ENCODE measurements at regions not wholly inside any gene's neighbourhood (a gene's known extent, or its start where the extent isn't known, plus 50 kb on each side); places are given as distances from the start of the nearest gene placed in this dataset.

GRCh38 chr3:25071846-25072245 is 356.2 kb upstream of the RARB start:
- Histone ChIP-seq H3K36me3 (no peaks in the 10 kb centered on the region), H3K4me3 (no peak overlapping the region), H3K27me3 (no peaks in the 10 kb centered on the region), H3K27ac (no peak overlapping the region), H3K9me3 (no peaks in the 10 kb centered on the region), H3K4me1 (no peaks in the 10 kb centered on the region)
- TF ChIP-seq CTCF (IDR thresholded peaks at IDR 0.05) (no peak), EP300 (IDR thresholded peaks at IDR 0.05) (no peak), POLR2A (IDR thresholded peaks at IDR 0.05) (no peak), POLR2AphosphoS5 (IDR thresholded peaks at IDR 0.05) (no peak)
- no peak for DNase-seq (ENCODE audit: low spot score in 2 of 2)
- WGBS = 86% methylated on average over 5 of the region's 5 CpGs

GRCh38 chr3:25073423-25073822 is 354.6 kb upstream of the RARB start:
- Histone ChIP-seq H3K27ac (no peak overlapping the region), H3K9me3 (no peaks in the 10 kb centered on the region), H3K27me3 (no peaks in the 10 kb centered on the region), H3K4me3 (no peak overlapping the region), H3K36me3 (no peaks in the 10 kb centered on the region), H3K4me1 (no peaks in the 10 kb centered on the region)
- TF ChIP-seq EP300 (IDR thresholded peaks at IDR 0.05) (no peak), POLR2A (IDR thresholded peaks at IDR 0.05) (no peak), POLR2AphosphoS5 (IDR thresholded peaks at IDR 0.05) (no peak), CTCF (IDR thresholded peaks at IDR 0.05) (no peak)
- 87% methylated on average over 1 of the region's 1 CpG for WGBS
- no peak for DNase-seq (ENCODE audit: low spot score in 2 of 2)

- whole genome bisulfite sequencing = 58% methylated on average over 3 of the region's 3 CpGs
- no peak for DNase-seq (ENCODE audit: low spot score in 2 of 2)
- TF ChIP-seq POLR2AphosphoS5 (IDR thresholded peaks at IDR 0.05) = no peak
- no peak for TF ChIP-seq POLR2A (IDR thresholded peaks at IDR 0.05)
- TF ChIP-seq EP300 (IDR thresholded peaks at IDR 0.05) = no peak
- Histone ChIP-seq H3K9me3 (no peaks in the 10 kb centered on the region), H3K4me1 (no peaks in the 10 kb centered on the region), H3K36me3 (no peaks in the 10 kb centered on the region), H3K27ac (no peak overlapping the region), H3K27me3 (no peaks in the 10 kb centered on the region), H3K4me3 (no peak overlapping the region)
These were observed 353.9 kb upstream of the RARB start for GRCh38 chr3:25074149-25074548.

- Histone ChIP-seq H3K27ac (no peak overlapping the region), H3K4me3 (no peak overlapping the region), H3K27me3 (no peaks in the 10 kb centered on the region), H3K4me1 (no peaks in the 10 kb centered on the region), H3K36me3 (no peaks in the 10 kb centered on the region), H3K9me3 (no peaks in the 10 kb centered on the region)
- TF ChIP-seq CTCF (IDR thresholded peaks at IDR 0.05) = no peak
- TF ChIP-seq POLR2AphosphoS5 (IDR thresholded peaks at IDR 0.05) = no peak
- no peak for TF ChIP-seq POLR2A (IDR thresholded peaks at IDR 0.05)
- TF ChIP-seq EP300 (IDR thresholded peaks at IDR 0.05) = no peak
- WGBS = 97% methylated on average over 1 of the region's 1 CpG
- DNase-seq (ENCODE audit: low spot score in 2 of 2) = no peak
These were observed 347.6 kb upstream of the RARB start for GRCh38 chr3:25080461-25080860.

- H3K9me3 ChIP-seq = no peaks in the 10 kb centered on the region
- H3K27ac ChIP-seq = no peak overlapping the region
- H3K27me3 ChIP-seq = no peaks in the 10 kb centered on the region
- no peak for DNase-seq (ENCODE audit: low spot score in 2 of 2)
- H3K4me1 ChIP-seq = no peaks in the 10 kb centered on the region
- no peak overlapping the region for H3K4me3 ChIP-seq
- no peak for TF ChIP-seq POLR2A (IDR thresholded peaks at IDR 0.05)
- TF ChIP-seq CTCF (IDR thresholded peaks at IDR 0.05) = no peak
- TF ChIP-seq POLR2AphosphoS5 (IDR thresholded peaks at IDR 0.05) = no peak
- TF ChIP-seq EP300 (IDR thresholded peaks at IDR 0.05) = no peak
- WGBS = 54% methylated on average over 1 of the region's 1 CpG
- no peaks in the 10 kb centered on the region for H3K36me3 ChIP-seq
These were observed 344.0 kb upstream of the RARB start for GRCh38 chr3:25084016-25084415.

GRCh38 chr3:25086721-25087120 is 341.3 kb upstream of the RARB start:
- H3K27me3 ChIP-seq = no peaks in the 10 kb centered on the region
- H3K4me1 ChIP-seq = no peaks in the 10 kb centered on the region
- no peak overlapping the region for H3K4me3 ChIP-seq
- no peaks in the 10 kb centered on the region for H3K9me3 ChIP-seq
- H3K36me3 ChIP-seq = no peaks in the 10 kb centered on the region
- DNase-seq (ENCODE audit: low spot score in 2 of 2) = no peak
- WGBS = 88% methylated on average over 3 of the region's 3 CpGs
- no peak overlapping the region for H3K27ac ChIP-seq
- TF ChIP-seq EP300 (IDR thresholded peaks at IDR 0.05) (no peak), POLR2AphosphoS5 (IDR thresholded peaks at IDR 0.05) (no peak), CTCF (IDR thresholded peaks at IDR 0.05) (no peak), POLR2A (IDR thresholded peaks at IDR 0.05) (no peak)

Data from suprapubic skin (tissue), 4 donors.